ENCODE measurements at regions not wholly inside any gene's neighbourhood (a gene's known extent, or its start where the extent isn't known, plus 50 kb on each side); places are given as distances from the start of the nearest gene placed in this dataset.

DNA sequence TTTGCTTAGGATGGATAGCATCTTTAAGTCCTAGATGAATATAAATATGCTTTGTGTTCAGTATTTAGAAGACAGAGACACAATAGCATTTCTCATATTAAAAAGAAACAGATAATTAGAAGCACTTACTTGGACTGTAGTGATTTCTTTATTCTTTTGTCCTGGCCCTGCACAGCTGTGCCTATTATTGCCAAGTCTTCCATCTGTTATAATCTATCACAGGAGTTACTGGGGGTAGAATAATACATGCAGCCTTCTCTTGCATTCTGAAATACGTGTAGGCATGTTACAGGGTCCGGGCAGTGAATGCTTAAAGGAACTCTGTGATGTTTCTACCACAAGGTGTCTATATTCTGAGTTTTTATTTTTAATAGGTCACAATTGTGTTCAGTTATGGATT is 461.5 kb upstream of the COBL start:
- no peak for DNase-seq
- TF ChIP-seq, protein P1, sequence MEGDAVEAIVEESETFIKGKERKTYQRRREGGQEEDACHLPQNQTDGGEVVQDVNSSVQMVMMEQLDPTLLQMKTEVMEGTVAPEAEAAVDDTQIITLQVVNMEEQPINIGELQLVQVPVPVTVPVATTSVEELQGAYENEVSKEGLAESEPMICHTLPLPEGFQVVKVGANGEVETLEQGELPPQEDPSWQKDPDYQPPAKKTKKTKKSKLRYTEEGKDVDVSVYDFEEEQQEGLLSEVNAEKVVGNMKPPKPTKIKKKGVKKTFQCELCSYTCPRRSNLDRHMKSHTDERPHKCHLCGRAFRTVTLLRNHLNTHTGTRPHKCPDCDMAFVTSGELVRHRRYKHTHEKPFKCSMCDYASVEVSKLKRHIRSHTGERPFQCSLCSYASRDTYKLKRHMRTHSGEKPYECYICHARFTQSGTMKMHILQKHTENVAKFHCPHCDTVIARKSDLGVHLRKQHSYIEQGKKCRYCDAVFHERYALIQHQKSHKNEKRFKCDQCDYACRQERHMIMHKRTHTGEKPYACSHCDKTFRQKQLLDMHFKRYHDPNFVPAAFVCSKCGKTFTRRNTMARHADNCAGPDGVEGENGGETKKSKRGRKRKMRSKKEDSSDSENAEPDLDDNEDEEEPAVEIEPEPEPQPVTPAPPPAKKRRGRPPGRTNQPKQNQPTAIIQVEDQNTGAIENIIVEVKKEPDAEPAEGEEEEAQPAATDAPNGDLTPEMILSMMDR (IDR thresholded peaks at IDR 0.05) = no peak

DNA sequence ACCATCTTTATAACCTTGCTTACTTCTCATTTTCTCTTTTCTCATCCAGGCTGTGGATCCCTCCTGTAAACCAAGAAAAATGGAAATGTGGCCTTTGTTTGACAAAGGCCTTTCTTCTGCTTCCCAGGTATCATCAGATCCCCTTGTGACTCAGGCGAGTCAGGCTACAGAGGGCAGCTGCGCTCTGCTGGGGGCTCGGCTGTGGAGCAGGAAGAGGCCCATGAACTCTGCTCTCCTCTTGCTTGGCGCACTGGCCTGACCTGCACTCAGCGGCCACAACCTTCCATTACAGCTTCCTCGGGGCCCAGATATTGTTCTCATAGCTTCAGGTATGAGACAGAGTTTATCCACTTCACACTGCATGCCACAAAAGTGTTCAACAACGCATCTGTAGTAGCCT is 457.6 kb upstream of the COBL start:
- ATAC-seq = no peak
- intact Hi-C loops (cut with DNase I) = no loop called here
- TF ChIP-seq, protein P1 (IDR thresholded peaks at IDR 0.05) = no peak

More for the DNA sequence above, 461.5 kb upstream of the COBL start:
- intact Hi-C loops (cut with DNase I) = no loop called here
- ATAC-seq = no peak
- Histone ChIP-seq H3K27ac (no peak overlapping the region), H3K4me3 (no peak overlapping the region), H3K36me3 (no peaks in the 10 kb centered on the region), H3K27me3 (no peaks in the 10 kb centered on the region), H3K9me3 (no peaks in the 10 kb centered on the region), H3K4me1 (no peaks in the 10 kb centered on the region)
- 72 to 73% methylated on average over 2 of the region's 2 CpGs for WGBS, 2 donors

DNA sequence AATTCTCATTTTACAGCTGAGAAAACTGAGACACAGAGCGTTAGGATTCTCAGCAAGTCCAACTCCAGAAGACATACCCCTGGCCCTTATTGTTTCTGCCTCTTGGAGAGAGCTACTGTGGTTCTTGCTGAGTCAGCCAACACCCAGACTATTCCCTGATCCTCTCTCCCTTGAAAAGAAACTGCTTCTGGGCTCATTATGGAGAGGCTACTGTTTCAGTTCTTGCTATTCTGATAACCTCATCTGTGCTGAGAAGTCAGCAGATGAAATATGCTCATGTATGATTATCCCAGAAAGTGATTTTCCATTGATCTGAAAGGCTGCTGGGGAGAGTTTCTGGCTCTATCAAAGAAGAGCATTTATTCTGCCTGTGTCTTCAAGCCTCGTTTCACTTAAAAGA is 455.6 kb upstream of the COBL start:
- DNase-seq (no peak), ATAC-seq (no peak)
- no peaks in the 10 kb centered on the region for H3K9me3 ChIP-seq
- TF ChIP-seq, protein P1 (IDR thresholded peaks at IDR 0.05) = no peak
- H3K27me3 ChIP-seq = no peaks in the 10 kb centered on the region
- whole genome bisulfite sequencing, 2 donors = 64 to 71% methylated on average over 2 of the region's 2 CpGs
- H3K27ac ChIP-seq = no peak overlapping the region
- no peaks in the 10 kb centered on the region for H3K36me3 ChIP-seq
- H3K4me3 ChIP-seq = no peak overlapping the region
- intact Hi-C loops (cut with DNase I) = no loop called here
- H3K4me1 ChIP-seq = no peaks in the 10 kb centered on the region

More for the DNA sequence above, 457.6 kb upstream of the COBL start:
- no peak for DNase-seq
- no peaks in the 10 kb centered on the region for H3K9me3 ChIP-seq
- no peak overlapping the region for H3K4me3 ChIP-seq
- H3K36me3 ChIP-seq = no peaks in the 10 kb centered on the region
- H3K27ac ChIP-seq = no peak overlapping the region
- H3K4me1 ChIP-seq = no peaks in the 10 kb centered on the region
- no peaks in the 10 kb centered on the region for H3K27me3 ChIP-seq
- WGBS, 2 donors = 71 to 74% methylated on average over 7 of the region's 7 CpGs

DNA sequence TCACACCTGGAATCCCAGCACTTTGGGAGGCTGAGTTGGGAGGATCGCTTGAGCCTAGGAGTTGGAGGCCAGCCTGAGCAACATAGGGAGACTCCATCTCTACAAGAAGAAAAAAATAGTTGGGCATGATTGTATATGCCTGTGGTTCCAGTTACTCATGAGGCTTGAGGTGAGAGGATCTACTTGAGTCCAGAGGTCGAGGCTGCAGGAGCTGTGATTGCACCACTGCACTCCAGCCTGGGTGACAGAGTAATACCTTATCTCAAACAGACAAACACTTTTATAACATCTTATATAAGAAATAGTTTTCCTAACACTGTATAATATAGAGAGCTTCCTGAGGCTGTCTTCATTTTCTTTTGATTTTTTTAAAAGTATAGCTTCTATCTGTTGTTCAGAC is 448.4 kb upstream of the COBL start:
- no peak overlapping the region for H3K4me3 ChIP-seq
- WGBS, 2 donors = 75 to 79% methylated on average over 2 of the region's 2 CpGs
- no peaks in the 10 kb centered on the region for H3K4me1 ChIP-seq
- intact Hi-C loops (cut with DNase I) = no loop called here
- TF ChIP-seq, protein P1 (IDR thresholded peaks at IDR 0.05) = no peak
- H3K36me3 ChIP-seq = no peaks in the 10 kb centered on the region
- no peak overlapping the region for H3K27ac ChIP-seq
- H3K9me3 ChIP-seq = no peaks in the 10 kb centered on the region
- no peak for DNase-seq
- ATAC-seq = no peak
- peaks cover 0 to 4% (median 0%) of the 10 kb centered on the region in 7 donors for H3K27me3 ChIP-seq

All from heart right ventricle (tissue), 16 donors.